OCI-LY7 (cell line): ENCODE measurements at regions not wholly inside any gene's neighbourhood (a gene's known extent, or its start where the extent isn't known, plus 50 kb on each side); places are given as distances from the start of the nearest gene placed in this dataset.
"Not testable (repeated sequence)": the region's sequence is repeated elsewhere in the genome, so short reads cannot be mapped to it uniquely, and the experiment has no call there.

Experiments used
- BruUV-seq: library from RNA; stranded (reverse); fragments of 400-500 nt; replicated peaks from 2 replicates; lab custom pipeline; 2021; lab: Mats Ljungman, UMichigan
- CTCF ChIA-PET: fragments of 300-600 bp; sonication (Branson Sonifier 250); formaldehyde crosslinking; loops from one replicate; lab custom pipeline; 2022; ENCODE audit warnings: antibody characterized with exemption; ENCODE audit not compliant: unreplicated experiment; lab: Charles Lee
- POLR2A ChIA-PET: fragments of 300-600 bp; sonication (Branson Sonifier 250); formaldehyde crosslinking; loops from one replicate; lab custom pipeline; 2022; ENCODE audit warnings: antibody characterized with exemption; lab: Charles Lee
- DNase-seq: peaks from one replicate; pipeline ENCODE4 v3.0.0-alpha.2; 2015; ENCODE audit warnings: low spot score
- H2AFZ ChIP-seq: fragments of 200-600 bp; sonication (generic), shearing (Covaris generic); 2 replicates; pipeline ENCODE4 v1.6.1; 2014; ENCODE audit warnings: mild to moderate bottlenecking, antibody characterized with exemption, low read length, moderate library complexity
- H3K27ac ChIP-seq: fragments of 200-600 bp; sonication (generic); 2 replicates; pipeline ENCODE4 v1.5.1; 2014; ENCODE audit warnings: mixed run types, low read depth, mild to moderate bottlenecking, moderate library complexity, low read length, inconsistent platforms; ENCODE audit not compliant: poor library complexity, severe bottlenecking
- H3K36me3 ChIP-seq: fragments of 200-600 bp; sonication (generic); 2 replicates; pipeline ENCODE4 v1.6.1; 2014; ENCODE audit warnings: mild to moderate bottlenecking, antibody characterized with exemption, low read length, moderate library complexity, mixed read lengths; ENCODE audit not compliant: insufficient read depth
- H3K4me1 ChIP-seq: fragments of 200-600 bp; sonication (generic); 2 replicates; pipeline ENCODE4 v1.5.1; 2014; ENCODE audit warnings: mild to moderate bottlenecking, low read length; ENCODE audit not compliant: insufficient read depth, poor library complexity, severe bottlenecking
- H3K4me2 ChIP-seq: fragments of 200-600 bp; sonication (generic); 2 replicates; pipeline ENCODE4 v1.6.1; 2014; ENCODE audit warnings: mild to moderate bottlenecking, low read length
- H3K4me3 ChIP-seq: fragments of 200-600 bp; sonication (generic); 2 replicates; pipeline ENCODE4 v1.5.1; 2014; ENCODE audit warnings: mild to moderate bottlenecking, low read depth, low read length; ENCODE audit not compliant: poor library complexity, severe bottlenecking
- H3K79me2 ChIP-seq: fragments of 200-600 bp; sonication (generic); 2 replicates; pipeline ENCODE4 v1.6.1; 2016; ENCODE audit warnings: low read depth, mild to moderate bottlenecking, low read length, moderate library complexity, mixed read lengths; ENCODE audit not compliant: insufficient read depth
- H3K9me2 ChIP-seq: fragments of 200-600 bp; sonication (generic); 2 replicates; pipeline ENCODE4 v1.6.1; 2016; ENCODE audit warnings: mild to moderate bottlenecking, low read length, mixed read lengths; ENCODE audit not compliant: insufficient read depth
- H3K9me3 ChIP-seq: fragments of 200-600 bp; sonication (generic); 2 replicates; pipeline ENCODE4 v1.6.1; 2014; ENCODE audit warnings: mild to moderate bottlenecking, mixed run types, low read length, mixed read lengths
- H4K20me1 ChIP-seq: fragments of 200-600 bp; sonication (generic); 2 replicates; pipeline ENCODE4 v1.6.1; 2014; ENCODE audit warnings: mild to moderate bottlenecking, antibody characterized with exemption, low read length, moderate library complexity, mixed read lengths; ENCODE audit not compliant: insufficient read depth
- CTCF ChIP-seq: fragments of 200-600 bp; sonication (generic); conservative IDR thresholded peaks from 2 replicates; pipeline ENCODE4 v1.5.1; 2014; ENCODE audit warnings: mild to moderate bottlenecking, antibody characterized with exemption, low read length, moderate library complexity, mixed read lengths
- EZH2phosphoT487 ChIP-seq: fragments of 200-600 bp; sonication (generic); IDR thresholded peaks from 2 replicates; pipeline ENCODE4 v1.6.1; 2018; ENCODE audit warnings: low read depth, borderline replicate concordance, mild to moderate bottlenecking, mixed run types, antibody characterized with exemption, low read length, moderate library complexity, mixed read lengths
- intact Hi-C: fragments of 100-400 bp; cut with micrococcal nuclease; formaldehyde crosslinking; loops from one replicate; pipeline ENCODE4 v1.10.0; 2022; ENCODE audit not compliant: unreplicated experiment

- Histone ChIP-seq H3K79me2 (no peaks in the 10 kb centered on the region), H3K9me2 (no peaks in the 10 kb centered on the region), H3K27ac (no peak overlapping the region), H3K4me1 (no peaks in the 10 kb centered on the region), H3K9me3 (no peaks in the 10 kb centered on the region), H3K4me3 (no peak overlapping the region), H4K20me1 (no peaks in the 10 kb centered on the region), H2AFZ (no peak overlapping the region), H3K4me2 (no peak overlapping the region), H3K36me3 (no peaks in the 10 kb centered on the region)
- DNase-seq, result no peak
- TF ChIP-seq EZH2phosphoT487 (no peak), CTCF (no peak)
- CTCF ChIA-PET, result no interaction called here
- BruUV-seq, result no TSS peak
- POLR2A ChIA-PET, result interaction anchor here (0.6 to 1.0 kb wide), 3 partner anchors 10 to 104 kb away, joined by 3 read pairs; no protein-coding TSS in a partner anchor
- intact Hi-C loops, result no loop called here
Observed at GRCh38 chr10:45135443-45136198, 134.9 kb downstream of the ZNF22 start.

- TF ChIP-seq CTCF, result no peak
- TF ChIP-seq EZH2phosphoT487, result no peak
- Histone ChIP-seq H3K4me1 (no peaks in the 10 kb centered on the region), H3K4me2 (no peak overlapping the region), H3K79me2 (no peaks in the 10 kb centered on the region), H2AFZ (no peak overlapping the region), H4K20me1 (no peaks in the 10 kb centered on the region), H3K9me2 (no peaks in the 10 kb centered on the region), H3K27ac (no peak overlapping the region), H3K4me3 (no peak overlapping the region), H3K36me3 (no peaks in the 10 kb centered on the region), H3K9me3 (no peaks in the 10 kb centered on the region)
- ChIA-PET CTCF (no interaction called here), POLR2A (no interaction called here)
- intact Hi-C loops, result no loop called here
- no peak for DNase-seq
- no TSS peak for BruUV-seq
Observed at GRCh38 chr10:45136256-45136655, 135.5 kb downstream of the ZNF22 start.

- no peaks in the 10 kb centered on the region for H3K9me3 ChIP-seq
- ChIA-PET CTCF (no interaction called here), POLR2A (no interaction called here)
- no peak overlapping the region for H3K27ac ChIP-seq
- H2AFZ ChIP-seq, result no peak overlapping the region
- H3K79me2 ChIP-seq, result no peaks in the 10 kb centered on the region
- H3K4me2 ChIP-seq, result no peak overlapping the region
- H3K4me3 ChIP-seq, result no peak overlapping the region
- no peak for TF ChIP-seq CTCF
- TF ChIP-seq EZH2phosphoT487, result no peak
- no peak for DNase-seq
- no peaks in the 10 kb centered on the region for H3K36me3 ChIP-seq
- intact Hi-C loops, result no loop called here
- no peaks in the 10 kb centered on the region for H3K9me2 ChIP-seq
- H3K4me1 ChIP-seq, result no peaks in the 10 kb centered on the region
- H4K20me1 ChIP-seq, result no peaks in the 10 kb centered on the region
- BruUV-seq, result no TSS peak
Observed at GRCh38 chr10:45144326-45145070, 143.8 kb downstream of the ZNF22 start.

- DNase-seq, BruUV-seq, H3K4me1 ChIP-seq, H3K9me3 ChIP-seq, H3K4me3 ChIP-seq, intact Hi-C loops, H3K4me2 ChIP-seq, POLR2A ChIA-PET, H3K79me2 ChIP-seq, H3K9me2 ChIP-seq, CTCF ChIA-PET, H4K20me1 ChIP-seq, H2AFZ ChIP-seq, H3K27ac ChIP-seq, H3K36me3 ChIP-seq: not testable (repeated sequence)
Observed at GRCh38 chr10:45145143-45145542, 144.4 kb downstream of the ZNF22 start.
